ENCODE measurements at regions not wholly inside any gene's neighbourhood (a gene's known extent, or its start where the extent isn't known, plus 50 kb on each side); places are given as distances from the start of the nearest gene placed in this dataset.

DNA sequence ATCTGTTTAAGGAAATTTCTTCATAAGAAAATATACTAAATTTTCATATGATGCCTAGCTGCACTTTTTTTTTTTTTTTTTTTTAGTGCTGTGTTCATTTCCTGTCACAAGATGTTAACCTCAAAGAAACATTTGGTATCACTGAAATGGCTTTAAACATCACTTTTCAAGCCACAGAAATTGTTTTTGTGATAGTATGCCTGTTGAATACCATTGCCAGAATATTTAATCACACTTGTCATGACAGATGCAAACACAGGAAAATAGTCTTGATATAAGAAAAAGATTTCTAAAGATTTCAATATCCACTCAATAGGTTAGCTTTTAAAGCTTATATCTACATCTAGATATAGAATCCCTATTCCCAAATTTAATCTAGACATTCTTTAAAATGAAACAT, 608.5 kb upstream of the AGTR1 start:
- TF ChIP-seq, protein P1, sequence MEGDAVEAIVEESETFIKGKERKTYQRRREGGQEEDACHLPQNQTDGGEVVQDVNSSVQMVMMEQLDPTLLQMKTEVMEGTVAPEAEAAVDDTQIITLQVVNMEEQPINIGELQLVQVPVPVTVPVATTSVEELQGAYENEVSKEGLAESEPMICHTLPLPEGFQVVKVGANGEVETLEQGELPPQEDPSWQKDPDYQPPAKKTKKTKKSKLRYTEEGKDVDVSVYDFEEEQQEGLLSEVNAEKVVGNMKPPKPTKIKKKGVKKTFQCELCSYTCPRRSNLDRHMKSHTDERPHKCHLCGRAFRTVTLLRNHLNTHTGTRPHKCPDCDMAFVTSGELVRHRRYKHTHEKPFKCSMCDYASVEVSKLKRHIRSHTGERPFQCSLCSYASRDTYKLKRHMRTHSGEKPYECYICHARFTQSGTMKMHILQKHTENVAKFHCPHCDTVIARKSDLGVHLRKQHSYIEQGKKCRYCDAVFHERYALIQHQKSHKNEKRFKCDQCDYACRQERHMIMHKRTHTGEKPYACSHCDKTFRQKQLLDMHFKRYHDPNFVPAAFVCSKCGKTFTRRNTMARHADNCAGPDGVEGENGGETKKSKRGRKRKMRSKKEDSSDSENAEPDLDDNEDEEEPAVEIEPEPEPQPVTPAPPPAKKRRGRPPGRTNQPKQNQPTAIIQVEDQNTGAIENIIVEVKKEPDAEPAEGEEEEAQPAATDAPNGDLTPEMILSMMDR (IDR thresholded peaks at IDR 0.05), result no peak
- TF ChIP-seq EP300 (IDR thresholded peaks at IDR 0.05), result no peak
